HL-60 (cell line): ENCODE measurements at regions not wholly inside any gene's neighbourhood (a gene's known extent, or its start where the extent isn't known, plus 50 kb on each side); places are given as distances from the start of the nearest gene placed in this dataset.

Source experiments
- DNase-seq, 2 experiments: peaks; one replicate each; pipeline ENCODE4 v3.0.0-alpha.2; 2010 to 2020; ENCODE audit warnings: low read depth in 1 of 2, low spot score in 1 of 2
- H3K27ac ChIP-seq: fragments of 250-450 bp; sonication (Bioruptor Pico); replicated peaks from 2 replicates; pipeline ENCODE4 v1.5.1; 2020; ENCODE audit warnings: mild to moderate bottlenecking, moderate library complexity
- H3K27me3 ChIP-seq: fragments of 250-450 bp; sonication (Bioruptor Pico); 2 replicates; pipeline ENCODE4 v1.5.1; 2021; ENCODE audit warnings: mild to moderate bottlenecking, moderate library complexity; ENCODE audit not compliant: insufficient read depth, poor library complexity, severe bottlenecking
- H3K4me3 ChIP-seq: replicated peaks from 2 replicates; pipeline ENCODE4 v1.5.1; 2011; ENCODE audit warnings: mild to moderate bottlenecking, control low read depth, low read length; ENCODE audit not compliant: insufficient read depth
- CTCF ChIP-seq: IDR thresholded peaks from one replicate; pipeline ENCODE4 v1.5.1; 2011; ENCODE audit warnings: low read length, control low read depth, inconsistent platforms; ENCODE audit not compliant: insufficient read depth
- GABPA ChIP-seq: IDR thresholded peaks from 2 replicates; pipeline ENCODE4 v1.6.1; 2012; ENCODE audit warnings: low read depth
- POLR2AphosphoS5 ChIP-seq: IDR thresholded peaks from 2 replicates; pipeline ENCODE4 v1.6.1; 2012; ENCODE audit warnings: low read depth
- SPI1 ChIP-seq: IDR thresholded peaks from 2 replicates; pipeline ENCODE4 v1.6.1; 2012; ENCODE audit warnings: low read depth, mild to moderate bottlenecking, borderline replicate concordance
- TF ChIP-seq, protein P1 (sequence below): IDR thresholded peaks from 2 replicates; pipeline ENCODE4 v1.6.1; 2012; ENCODE audit warnings: low read depth; ENCODE audit not compliant: insufficient replicate concordance

GRCh38 chr13:53269634-53270033 is 241.0 kb downstream of the OLFM4 start:
- no peak overlapping the region for H3K27ac ChIP-seq

DNA sequence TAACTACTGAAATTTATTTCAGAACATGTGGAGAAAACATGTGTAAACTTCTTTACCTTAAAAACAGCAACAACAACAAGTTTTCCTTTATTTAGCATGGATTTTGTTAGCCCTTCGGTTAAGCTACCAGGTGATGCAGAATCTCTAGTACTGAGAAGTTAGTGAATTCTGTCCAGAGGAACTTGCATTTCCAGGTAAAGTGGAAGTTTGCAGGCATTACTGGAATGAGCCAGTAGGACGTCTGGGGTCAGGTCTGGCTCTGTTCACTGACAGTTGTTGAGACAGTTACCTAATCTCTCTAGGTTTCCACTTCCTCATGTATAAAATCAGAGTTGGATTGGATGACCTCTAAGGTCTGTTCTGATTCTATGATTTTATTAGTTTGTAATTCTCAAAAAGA is 244.3 kb downstream of the OLFM4 start:
- DNase-seq, result no peak
- no peak overlapping the region for H3K27ac ChIP-seq
- no peak overlapping the region for H3K4me3 ChIP-seq
- TF ChIP-seq, protein P1, sequence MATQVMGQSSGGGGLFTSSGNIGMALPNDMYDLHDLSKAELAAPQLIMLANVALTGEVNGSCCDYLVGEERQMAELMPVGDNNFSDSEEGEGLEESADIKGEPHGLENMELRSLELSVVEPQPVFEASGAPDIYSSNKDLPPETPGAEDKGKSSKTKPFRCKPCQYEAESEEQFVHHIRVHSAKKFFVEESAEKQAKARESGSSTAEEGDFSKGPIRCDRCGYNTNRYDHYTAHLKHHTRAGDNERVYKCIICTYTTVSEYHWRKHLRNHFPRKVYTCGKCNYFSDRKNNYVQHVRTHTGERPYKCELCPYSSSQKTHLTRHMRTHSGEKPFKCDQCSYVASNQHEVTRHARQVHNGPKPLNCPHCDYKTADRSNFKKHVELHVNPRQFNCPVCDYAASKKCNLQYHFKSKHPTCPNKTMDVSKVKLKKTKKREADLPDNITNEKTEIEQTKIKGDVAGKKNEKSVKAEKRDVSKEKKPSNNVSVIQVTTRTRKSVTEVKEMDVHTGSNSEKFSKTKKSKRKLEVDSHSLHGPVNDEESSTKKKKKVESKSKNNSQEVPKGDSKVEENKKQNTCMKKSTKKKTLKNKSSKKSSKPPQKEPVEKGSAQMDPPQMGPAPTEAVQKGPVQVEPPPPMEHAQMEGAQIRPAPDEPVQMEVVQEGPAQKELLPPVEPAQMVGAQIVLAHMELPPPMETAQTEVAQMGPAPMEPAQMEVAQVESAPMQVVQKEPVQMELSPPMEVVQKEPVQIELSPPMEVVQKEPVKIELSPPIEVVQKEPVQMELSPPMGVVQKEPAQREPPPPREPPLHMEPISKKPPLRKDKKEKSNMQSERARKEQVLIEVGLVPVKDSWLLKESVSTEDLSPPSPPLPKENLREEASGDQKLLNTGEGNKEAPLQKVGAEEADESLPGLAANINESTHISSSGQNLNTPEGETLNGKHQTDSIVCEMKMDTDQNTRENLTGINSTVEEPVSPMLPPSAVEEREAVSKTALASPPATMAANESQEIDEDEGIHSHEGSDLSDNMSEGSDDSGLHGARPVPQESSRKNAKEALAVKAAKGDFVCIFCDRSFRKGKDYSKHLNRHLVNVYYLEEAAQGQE, result no peak
- TF ChIP-seq POLR2AphosphoS5, result no peak
- no peak for TF ChIP-seq GABPA
- no peak for TF ChIP-seq SPI1
- no peak for TF ChIP-seq CTCF
- no peaks in the 10 kb centered on the region for H3K27me3 ChIP-seq

More at GRCh38 chr13:53269634-53270033, 241.0 kb downstream of the OLFM4 start:
- no peak for TF ChIP-seq CTCF
- TF ChIP-seq GABPA, result no peak
- TF ChIP-seq, protein P1, result no peak
- TF ChIP-seq SPI1, result no peak
- no peak for TF ChIP-seq POLR2AphosphoS5
- Histone ChIP-seq H3K27me3 (no peaks in the 10 kb centered on the region), H3K4me3 (no peak overlapping the region)
- no peak for DNase-seq

DNA sequence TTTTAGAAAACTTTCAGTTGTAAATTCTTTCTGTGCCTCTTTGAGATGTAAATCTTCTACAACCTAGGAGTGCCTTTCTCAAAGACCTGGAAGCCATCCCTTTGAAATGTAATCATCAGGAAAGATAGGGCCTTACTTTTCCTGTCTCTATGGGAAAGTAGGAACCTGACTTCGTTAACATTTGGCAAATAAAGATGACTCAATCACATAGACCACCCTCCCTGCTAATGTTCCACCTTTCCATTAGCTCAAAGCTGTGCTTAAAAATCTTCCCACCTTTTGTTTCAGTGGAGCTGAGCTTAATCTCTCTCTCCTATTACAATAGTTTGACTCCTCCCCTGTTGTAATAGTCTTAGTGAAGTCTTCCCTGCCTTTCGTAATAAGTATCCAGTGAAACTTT is 247.7 kb downstream of the OLFM4 start:
- no peak for DNase-seq
- Histone ChIP-seq H3K27me3 (no peaks in the 10 kb centered on the region), H3K27ac (no peak overlapping the region), H3K4me3 (no peak overlapping the region)
- TF ChIP-seq CTCF, result no peak

- no peak overlapping the region for H3K4me3 ChIP-seq
- no peak for DNase-seq
- TF ChIP-seq, protein P1, result no peak
- TF ChIP-seq SPI1 (no peak), POLR2AphosphoS5 (no peak), GABPA (no peak), CTCF (no peak)
- no peak overlapping the region for H3K27ac ChIP-seq
- peaks cover 2% of the 10 kb centered on the region for H3K27me3 ChIP-seq
Observed at GRCh38 chr13:53281677-53282076, 253.1 kb downstream of the OLFM4 start.
